ENCODE measurements at regions not wholly inside any gene's neighbourhood (a gene's known extent, or its start where the extent isn't known, plus 50 kb on each side); places are given as distances from the start of the nearest gene placed in this dataset.

- H4K20me1 ChIP-seq (ENCODE audit: insufficient read depth, low read length, poor library complexity, severe bottlenecking): no peaks in the 10 kb centered on the region
- H3K9me3 ChIP-seq (ENCODE audit: insufficient read depth, low read depth, low read length): no peaks in the 10 kb centered on the region
- no peak overlapping the region for H3K9ac ChIP-seq (ENCODE audit: low read depth, low read length, poor library complexity, severe bottlenecking)
- H3K36me3 ChIP-seq (ENCODE audit: insufficient read depth, low read length): no peaks in the 10 kb centered on the region
- H3K4me1 ChIP-seq (ENCODE audit: insufficient read depth, low read length, poor library complexity, severe bottlenecking): peaks cover 37% of the 10 kb centered on the region
- H2AFZ ChIP-seq (ENCODE audit: low read length): no peak overlapping the region
- H3F3A ChIP-seq (ENCODE audit: low read depth): no peaks in the 10 kb centered on the region
- H3K4me3 ChIP-seq (ENCODE audit: low read length, poor library complexity, severe bottlenecking): no peak overlapping the region
- no peaks in the 10 kb centered on the region for H3K79me2 ChIP-seq (ENCODE audit: insufficient read depth, low read length)
- H3K9me2 ChIP-seq (replicated peaks; ENCODE audit: low read depth, low read length): no peaks in the 10 kb centered on the region
- TF ChIP-seq, protein P1, sequence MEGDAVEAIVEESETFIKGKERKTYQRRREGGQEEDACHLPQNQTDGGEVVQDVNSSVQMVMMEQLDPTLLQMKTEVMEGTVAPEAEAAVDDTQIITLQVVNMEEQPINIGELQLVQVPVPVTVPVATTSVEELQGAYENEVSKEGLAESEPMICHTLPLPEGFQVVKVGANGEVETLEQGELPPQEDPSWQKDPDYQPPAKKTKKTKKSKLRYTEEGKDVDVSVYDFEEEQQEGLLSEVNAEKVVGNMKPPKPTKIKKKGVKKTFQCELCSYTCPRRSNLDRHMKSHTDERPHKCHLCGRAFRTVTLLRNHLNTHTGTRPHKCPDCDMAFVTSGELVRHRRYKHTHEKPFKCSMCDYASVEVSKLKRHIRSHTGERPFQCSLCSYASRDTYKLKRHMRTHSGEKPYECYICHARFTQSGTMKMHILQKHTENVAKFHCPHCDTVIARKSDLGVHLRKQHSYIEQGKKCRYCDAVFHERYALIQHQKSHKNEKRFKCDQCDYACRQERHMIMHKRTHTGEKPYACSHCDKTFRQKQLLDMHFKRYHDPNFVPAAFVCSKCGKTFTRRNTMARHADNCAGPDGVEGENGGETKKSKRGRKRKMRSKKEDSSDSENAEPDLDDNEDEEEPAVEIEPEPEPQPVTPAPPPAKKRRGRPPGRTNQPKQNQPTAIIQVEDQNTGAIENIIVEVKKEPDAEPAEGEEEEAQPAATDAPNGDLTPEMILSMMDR (conservative IDR thresholded peaks at IDR 0.05; ENCODE audit: low read length): no peak
- no peak for TF ChIP-seq EZH2phosphoT487 (IDR thresholded peaks at IDR 0.05; ENCODE audit: borderline replicate concordance)
- H3K4me2 ChIP-seq (ENCODE audit: low read depth, low read length, poor library complexity, severe bottlenecking): no peak overlapping the region
- no peaks in the 10 kb centered on the region for H3K27me3 ChIP-seq (ENCODE audit: insufficient read depth, low read length, poor library complexity, severe bottlenecking)
Measured at GRCh38 chr18:60163622-60164021, 209.0 kb downstream of the MC4R start.

- H3K9ac ChIP-seq (ENCODE audit: low read depth, low read length, poor library complexity, severe bottlenecking): no peak overlapping the region
- no peaks in the 10 kb centered on the region for H3K79me2 ChIP-seq (ENCODE audit: insufficient read depth, low read length)
- H3F3A ChIP-seq (ENCODE audit: low read depth): no peaks in the 10 kb centered on the region
- TF ChIP-seq, protein P1 (conservative IDR thresholded peaks at IDR 0.05; ENCODE audit: low read length): no peak
- no peak for TF ChIP-seq EZH2phosphoT487 (IDR thresholded peaks at IDR 0.05; ENCODE audit: borderline replicate concordance)
- H3K9me3 ChIP-seq (ENCODE audit: insufficient read depth, low read depth, low read length): no peaks in the 10 kb centered on the region
- H3K27me3 ChIP-seq (ENCODE audit: insufficient read depth, low read length, poor library complexity, severe bottlenecking): no peaks in the 10 kb centered on the region
- H3K4me3 ChIP-seq (ENCODE audit: low read length, poor library complexity, severe bottlenecking): no peak overlapping the region
- peak overlapping the region; percentile 38 for H3K4me2 ChIP-seq (ENCODE audit: low read depth, low read length, poor library complexity, severe bottlenecking)
- no peak overlapping the region for H2AFZ ChIP-seq (ENCODE audit: low read length)
- H3K36me3 ChIP-seq (ENCODE audit: insufficient read depth, low read length): no peaks in the 10 kb centered on the region
- no peaks in the 10 kb centered on the region for H4K20me1 ChIP-seq (ENCODE audit: insufficient read depth, low read length, poor library complexity, severe bottlenecking)
- no peaks in the 10 kb centered on the region for H3K9me2 ChIP-seq (replicated peaks; ENCODE audit: low read depth, low read length)
- H3K4me1 ChIP-seq (ENCODE audit: insufficient read depth, low read length, poor library complexity, severe bottlenecking): peaks cover 42% of the 10 kb centered on the region
Measured at GRCh38 chr18:60162388-60162787, 210.2 kb downstream of the MC4R start.

- Histone ChIP-seq H3K4me2 (ENCODE audit: low read depth, low read length, poor library complexity, severe bottlenecking) (peak overlapping the region; percentile 15), H4K20me1 (ENCODE audit: insufficient read depth, low read length, poor library complexity, severe bottlenecking) (no peaks in the 10 kb centered on the region), H3K27me3 (ENCODE audit: insufficient read depth, low read length, poor library complexity, severe bottlenecking) (no peaks in the 10 kb centered on the region), H3K9me3 (ENCODE audit: insufficient read depth, low read depth, low read length) (no peaks in the 10 kb centered on the region), H3K9ac (ENCODE audit: low read depth, low read length, poor library complexity, severe bottlenecking) (no peak overlapping the region), H3F3A (ENCODE audit: low read depth) (no peaks in the 10 kb centered on the region), H3K9me2 (replicated peaks; ENCODE audit: low read depth, low read length) (no peaks in the 10 kb centered on the region), H3K4me1 (ENCODE audit: insufficient read depth, low read length, poor library complexity, severe bottlenecking) (peaks cover 40% of the 10 kb centered on the region), H3K79me2 (ENCODE audit: insufficient read depth, low read length) (no peaks in the 10 kb centered on the region), H2AFZ (ENCODE audit: low read length) (no peak overlapping the region), H3K36me3 (ENCODE audit: insufficient read depth, low read length) (no peaks in the 10 kb centered on the region), H3K4me3 (ENCODE audit: low read length, poor library complexity, severe bottlenecking) (no peak overlapping the region)
- TF ChIP-seq, protein P1 (conservative IDR thresholded peaks at IDR 0.05; ENCODE audit: low read length): no peak
- TF ChIP-seq EZH2phosphoT487 (IDR thresholded peaks at IDR 0.05; ENCODE audit: borderline replicate concordance): no peak
Measured at GRCh38 chr18:60157810-60158209, 214.8 kb downstream of the MC4R start.

Measured in Loucy (cell line).